H9 (cell line): ENCODE measurements at regions not wholly inside any gene's neighbourhood (a gene's known extent, or its start where the extent isn't known, plus 50 kb on each side); places are given as distances from the start of the nearest gene placed in this dataset.

Source experiments
- DNase-seq: peaks from one replicate; pipeline ENCODE4 v3.0.0-alpha.2; 2017
- H2AFZ ChIP-seq: one replicate; pipeline ENCODE4 v1.6.1; 2013; ENCODE audit warnings: mild to moderate bottlenecking, low read length, control low read depth, moderate library complexity
- H2AK5ac ChIP-seq: 2 replicates; pipeline ENCODE4 v1.6.1; 2013; ENCODE audit warnings: low read length, control low read depth, mixed read lengths; ENCODE audit not compliant: insufficient read length
- H2BK120ac ChIP-seq: one replicate; pipeline ENCODE4 v1.6.1; 2013; ENCODE audit warnings: low read depth, mild to moderate bottlenecking, low read length, control low read depth, inconsistent platforms; ENCODE audit not compliant: poor library complexity, severe bottlenecking
- H2BK12ac ChIP-seq: 2 replicates; pipeline ENCODE4 v1.6.1; 2013; ENCODE audit warnings: low read length, control low read depth, mixed read lengths, low read depth; ENCODE audit not compliant: insufficient read length
- H2BK15ac ChIP-seq: 2 replicates; pipeline ENCODE4 v1.6.1; 2013; ENCODE audit warnings: low read depth, low read length, control low read depth
- H2BK20ac ChIP-seq: one replicate; pipeline ENCODE4 v1.6.1; 2013; ENCODE audit warnings: low read depth, mild to moderate bottlenecking, low read length, control low read depth, inconsistent platforms; ENCODE audit not compliant: poor library complexity, severe bottlenecking
- H2BK5ac ChIP-seq: 2 replicates; pipeline ENCODE4 v1.6.1; 2013; ENCODE audit warnings: low read length, control low read depth, mixed read lengths; ENCODE audit not compliant: insufficient read length
- H3K14ac ChIP-seq: 2 replicates; pipeline ENCODE4 v1.6.1; 2013; ENCODE audit warnings: low read length, control low read depth; ENCODE audit not compliant: insufficient read depth
- H3K18ac ChIP-seq: 2 replicates; pipeline ENCODE4 v1.6.1; 2013; ENCODE audit warnings: low read depth, mild to moderate bottlenecking, mixed read lengths, low read length, control low read depth; ENCODE audit not compliant: insufficient read length
- H3K23ac ChIP-seq: 2 replicates; pipeline ENCODE4 v1.6.1; 2013; ENCODE audit warnings: low read length, control low read depth, mixed read lengths, low read depth; ENCODE audit not compliant: insufficient read length
- H3K23me2 ChIP-seq: 2 replicates; pipeline ENCODE4 v1.6.1; 2013; ENCODE audit warnings: low read depth, mild to moderate bottlenecking, mixed read lengths, low read length, control low read depth; ENCODE audit not compliant: insufficient read length, poor library complexity, severe bottlenecking
- H3K27ac ChIP-seq: 2 replicates; pipeline ENCODE4 v1.5.1; 2013; ENCODE audit warnings: low read length, control low read depth, mixed read lengths, low read depth; ENCODE audit not compliant: insufficient read length
- H3K27me3 ChIP-seq: 2 replicates; pipeline ENCODE4 v1.6.1; 2013; ENCODE audit warnings: low read length, control low read depth, inconsistent platforms; ENCODE audit not compliant: insufficient read depth
- H3K4ac ChIP-seq: 2 replicates; pipeline ENCODE4 v1.6.1; 2013; ENCODE audit warnings: low read depth, mild to moderate bottlenecking, control low read depth, inconsistent platforms, low read length, moderate library complexity
- H3K4me1 ChIP-seq: 2 replicates; pipeline ENCODE4 v1.6.1; 2013; ENCODE audit warnings: low read length, control low read depth, inconsistent platforms; ENCODE audit not compliant: insufficient read depth
- H3K4me2 ChIP-seq: 2 replicates; pipeline ENCODE4 v1.6.1; 2013; ENCODE audit warnings: low read length, control low read depth, mixed read lengths; ENCODE audit not compliant: insufficient read length, insufficient read depth
- H3K56ac ChIP-seq: 2 replicates; pipeline ENCODE4 v1.6.1; 2013; ENCODE audit warnings: low read depth, mild to moderate bottlenecking, mixed read lengths, low read length, control low read depth; ENCODE audit not compliant: insufficient read length
- H3K79me1 ChIP-seq: 2 replicates; pipeline ENCODE4 v1.6.1; 2013; ENCODE audit warnings: low read depth, mild to moderate bottlenecking, moderate library complexity, low read length, control low read depth, inconsistent platforms; ENCODE audit not compliant: insufficient read depth, poor library complexity, severe bottlenecking
- H3K79me2 ChIP-seq: 2 replicates; pipeline ENCODE4 v1.6.1; 2013; ENCODE audit warnings: low read length, control low read depth, inconsistent platforms; ENCODE audit not compliant: insufficient read depth
- H3K9ac ChIP-seq: 2 replicates; pipeline ENCODE4 v1.6.1; 2013; ENCODE audit warnings: low read length, control low read depth, mixed read lengths; ENCODE audit not compliant: insufficient read length; ENCODE audit errors: extremely low read depth
- H3K9me3 ChIP-seq: one replicate; pipeline ENCODE4 v1.6.1; 2013; ENCODE audit warnings: low read depth, low read length, inconsistent platforms; ENCODE audit not compliant: control insufficient read depth
- H3T11ph ChIP-seq: one replicate; pipeline ENCODE4 v1.6.1; 2013; ENCODE audit warnings: mild to moderate bottlenecking, low read length, control low read depth, inconsistent platforms
- H4K20me1 ChIP-seq: one replicate; pipeline ENCODE4 v1.6.1; 2013; ENCODE audit not compliant: control insufficient read depth, insufficient read length, insufficient read depth
- H4K5ac ChIP-seq: 2 replicates; pipeline ENCODE4 v1.6.1; 2013; ENCODE audit warnings: low read depth, mild to moderate bottlenecking, mixed read lengths, low read length, control low read depth; ENCODE audit not compliant: insufficient read length
- H4K8ac ChIP-seq: replicated peaks from 2 replicates; pipeline ENCODE4 v1.6.1; 2013; ENCODE audit warnings: low read length, control low read depth, mixed read lengths, low read depth; ENCODE audit not compliant: insufficient read length
- H4K91ac ChIP-seq: 2 replicates; pipeline ENCODE4 v1.6.1; 2013; ENCODE audit warnings: low read depth, mild to moderate bottlenecking, moderate library complexity, mixed read lengths, low read length, control low read depth; ENCODE audit not compliant: insufficient read length
- H3K27ac Mint-ChIP-seq, 3 experiments: 2 replicates in 2 of 3; 3 replicates in 1 of 3; pipeline ENCODE4 v1.8.0; 2020 to 2021; ENCODE audit warnings: mixed read lengths in 3 of 3, mild to moderate bottlenecking in 1 of 3, moderate library complexity in 1 of 3
- H3K27me3 Mint-ChIP-seq: 2 replicates; pipeline ENCODE4 v1.8.0; 2021; ENCODE audit warnings: low read depth, mild to moderate bottlenecking, moderate library complexity, mixed read lengths
- H3K36me3 Mint-ChIP-seq, 3 experiments: 2 replicates in 2 of 3; 3 replicates in 1 of 3; pipeline ENCODE4 v1.8.0; 2020 to 2021; ENCODE audit warnings: low read depth in 3 of 3, mixed read lengths in 3 of 3; ENCODE audit not compliant: insufficient read depth in 1 of 3
- H3K4me1 Mint-ChIP-seq, 2 experiments: 2 replicates each; pipeline ENCODE4 v1.8.0; 2020; ENCODE audit warnings: mixed read lengths in 2 of 2
- H3K4me3 Mint-ChIP-seq, 2 experiments: 2 replicates in 1 of 2; 3 replicates in 1 of 2; pipeline ENCODE4 v1.8.0; 2020 to 2021; ENCODE audit warnings: mild to moderate bottlenecking in 2 of 2, mixed read lengths in 2 of 2, moderate library complexity in 1 of 2
- H3K9me3 Mint-ChIP-seq, 2 experiments: 2 replicates in 1 of 2; 3 replicates in 1 of 2; pipeline ENCODE4 v1.8.0; 2020; ENCODE audit warnings: mild to moderate bottlenecking in 2 of 2, mixed read lengths in 2 of 2, moderate library complexity in 1 of 2
- CTCF ChIP-seq: fragments of 200-600 bp; sonication (generic); conservative IDR thresholded peaks from 3 replicates; pipeline ENCODE4 v1.8.0; 2021; ENCODE audit warnings: antibody characterized with exemption, mild to moderate bottlenecking
- WGBS: extraction: QIAGEN DNeasy Blood & Tissue Kit; methylation state at CpG from one replicate; pipeline ENCODE4 v1.1.7; 2013; ENCODE audit warnings: missing lambda C conversion rate, low lambda C conversion rate, mixed read lengths; ENCODE audit not compliant: insufficient read length; ENCODE audit errors: extremely low coverage; 5-methylcytosine and 5-hydroxymethylcytosine counted together

- H2AFZ ChIP-seq = no peak overlapping the region
Measured at GRCh38 chr16:54712866-54713265, 217.8 kb upstream of the IRX5 start.

More at GRCh38 chr16:54712866-54713265, 217.8 kb upstream of the IRX5 start:
- Histone ChIP-seq H4K20me1 (no peaks in the 10 kb centered on the region), H2BK20ac (no peak overlapping the region), H4K8ac (no peak overlapping the region), H2AK5ac (no peak overlapping the region), H2BK12ac (no peak overlapping the region), H3K18ac (no peak overlapping the region), H3K9me3 (no peaks in the 10 kb centered on the region), H4K91ac (no peak overlapping the region), H3K27ac (no peak overlapping the region), H3K4me1 (no peaks in the 10 kb centered on the region), H3K9ac (no peak overlapping the region), H3K23me2 (no peaks in the 10 kb centered on the region), H4K5ac (no peak overlapping the region), H2BK120ac (no peak overlapping the region), H3K56ac (no peak overlapping the region), H2BK15ac (no peak overlapping the region), H2BK5ac (no peak overlapping the region), H3T11ph (no peak overlapping the region), H3K79me2 (no peaks in the 10 kb centered on the region), H3K4ac (no peak overlapping the region), H3K23ac (no peak overlapping the region), H3K4me2 (no peak overlapping the region), H3K14ac (no peak overlapping the region), H3K27me3 (no peaks in the 10 kb centered on the region), H3K79me1 (no peaks in the 10 kb centered on the region)
- H3K27me3 Mint-ChIP-seq = no peaks in the 10 kb centered on the region; the same call in 1 of the 2 replicates
- no CpG with 5 or more reads among the region's 2 CpGs for WGBS
- TF ChIP-seq CTCF = no peak
- H3K4me1 Mint-ChIP-seq = peaks cover 0 to 4% of the 10 kb centered on the region in 2 experiments; a peak in 1 of 4 replicates
- H3K9me3 Mint-ChIP-seq = no peaks in the 10 kb centered on the region
- H3K36me3 Mint-ChIP-seq = no peaks in the 10 kb centered on the region
- no peak for DNase-seq
- H3K4me3 Mint-ChIP-seq = no peak overlapping the region
- no peak overlapping the region for H3K27ac Mint-ChIP-seq
